GM13977 (cell line): ENCODE measurements at regions not wholly inside any gene's neighbourhood (a gene's known extent, or its start where the extent isn't known, plus 50 kb on each side); places are given as distances from the start of the nearest gene placed in this dataset.

Experiments used
- DNase-seq: peaks from one replicate; pipeline ENCODE4 v3.0.0; 2012; ENCODE audit warnings: low spot score
- in situ Hi-C: fragments of 300-500 bp; cut with MboI; formaldehyde crosslinking; loops from one replicate; pipeline ENCODE4 v1.12.0; 2022; ENCODE audit warnings: low sequenced_read_pairs, low pct_unique_long_range_greater_than_20kb, mixed read lengths, inconsistent platforms; ENCODE audit not compliant: unreplicated experiment
- TF ChIP-seq, protein P1 (sequence below): IDR thresholded peaks from 2 replicates; pipeline ENCODE4 v1.5.1; 2012; ENCODE audit warnings: mild to moderate bottlenecking, control low read depth; ENCODE audit not compliant: insufficient read depth; ENCODE audit errors: extremely low read depth, missing control alignments

DNA sequence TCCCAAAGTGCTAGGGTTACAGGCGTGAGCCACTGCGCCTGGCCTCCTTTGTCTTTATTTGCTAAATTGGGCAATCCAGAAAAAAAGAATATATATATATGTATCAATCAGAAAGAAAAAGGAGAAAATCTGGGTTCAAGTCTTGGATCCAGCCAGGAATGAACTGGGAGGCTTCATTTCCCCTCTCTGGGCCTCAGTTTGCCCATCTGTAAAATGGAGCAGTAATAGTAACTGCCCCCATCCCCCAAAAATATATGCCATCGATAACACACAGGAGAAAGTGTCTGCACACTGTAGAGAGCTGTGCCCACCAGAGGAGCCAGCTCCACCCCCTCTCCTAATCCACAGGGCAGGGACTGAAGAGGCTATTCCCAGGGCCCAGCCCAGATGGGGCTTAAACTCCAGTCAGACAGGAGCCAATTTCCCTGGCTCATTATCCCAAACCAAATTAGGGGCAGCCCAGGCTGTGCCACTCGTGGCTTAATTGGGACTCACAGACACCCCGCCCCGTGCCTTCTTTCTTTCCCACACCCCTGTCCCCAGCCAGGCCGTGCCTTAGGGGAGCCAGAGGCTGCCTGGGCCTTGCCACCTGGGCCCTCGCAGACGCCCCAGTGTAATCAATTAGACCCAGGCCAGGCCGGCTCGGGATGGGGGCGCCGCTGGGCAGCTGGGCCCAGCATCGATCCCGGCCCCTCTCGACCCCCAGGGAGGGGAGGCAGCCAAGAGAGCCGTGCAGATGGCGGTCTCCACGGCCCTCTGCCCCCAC is 171.5 kb downstream of the MN1 start:
- TF ChIP-seq, protein P1, sequence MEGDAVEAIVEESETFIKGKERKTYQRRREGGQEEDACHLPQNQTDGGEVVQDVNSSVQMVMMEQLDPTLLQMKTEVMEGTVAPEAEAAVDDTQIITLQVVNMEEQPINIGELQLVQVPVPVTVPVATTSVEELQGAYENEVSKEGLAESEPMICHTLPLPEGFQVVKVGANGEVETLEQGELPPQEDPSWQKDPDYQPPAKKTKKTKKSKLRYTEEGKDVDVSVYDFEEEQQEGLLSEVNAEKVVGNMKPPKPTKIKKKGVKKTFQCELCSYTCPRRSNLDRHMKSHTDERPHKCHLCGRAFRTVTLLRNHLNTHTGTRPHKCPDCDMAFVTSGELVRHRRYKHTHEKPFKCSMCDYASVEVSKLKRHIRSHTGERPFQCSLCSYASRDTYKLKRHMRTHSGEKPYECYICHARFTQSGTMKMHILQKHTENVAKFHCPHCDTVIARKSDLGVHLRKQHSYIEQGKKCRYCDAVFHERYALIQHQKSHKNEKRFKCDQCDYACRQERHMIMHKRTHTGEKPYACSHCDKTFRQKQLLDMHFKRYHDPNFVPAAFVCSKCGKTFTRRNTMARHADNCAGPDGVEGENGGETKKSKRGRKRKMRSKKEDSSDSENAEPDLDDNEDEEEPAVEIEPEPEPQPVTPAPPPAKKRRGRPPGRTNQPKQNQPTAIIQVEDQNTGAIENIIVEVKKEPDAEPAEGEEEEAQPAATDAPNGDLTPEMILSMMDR = no peak
- no peak for DNase-seq
- in situ Hi-C loops = no loop called here

DNA sequence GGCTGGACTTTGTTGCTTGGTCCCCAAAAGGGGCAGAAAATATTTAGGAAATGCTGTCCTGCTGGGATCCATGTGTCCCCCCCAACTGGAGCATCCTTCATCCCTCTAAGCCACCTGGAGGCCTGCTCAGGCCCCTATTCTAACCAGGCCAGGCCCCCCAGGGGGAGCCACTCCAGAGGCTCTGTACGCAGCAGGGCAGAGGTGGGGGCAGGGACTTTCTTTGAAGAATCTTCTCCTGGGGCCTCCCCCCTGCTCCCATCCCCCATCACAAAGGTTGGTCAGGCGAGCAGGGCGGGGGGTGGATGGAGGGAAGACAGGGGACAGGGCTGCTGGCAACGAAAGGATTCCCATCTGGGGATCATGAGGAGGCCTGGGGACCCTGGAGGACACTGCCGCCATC is 170.8 kb downstream of the MN1 start:
- DNase-seq = no peak
- in situ Hi-C loops = no loop called here
- TF ChIP-seq, protein P1 = no peak

DNA sequence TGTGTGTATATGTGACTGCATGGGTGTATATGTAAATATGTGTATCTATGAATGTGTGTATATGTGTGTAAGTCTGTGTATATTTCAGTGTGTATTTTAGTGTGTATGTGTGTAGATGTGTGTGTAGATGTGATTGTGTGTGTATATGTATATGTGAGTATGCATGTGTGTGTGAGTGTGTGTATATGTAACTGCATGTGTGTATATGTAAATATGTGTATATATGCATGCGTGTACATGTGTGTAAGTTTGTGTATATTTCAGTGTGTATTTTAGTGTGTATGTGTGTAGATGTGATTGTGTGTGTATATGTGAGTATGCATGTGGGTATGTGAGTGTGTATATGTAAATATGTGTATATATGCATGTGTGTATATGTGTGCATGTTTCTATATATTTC is 169.9 kb downstream of the MN1 start:
- TF ChIP-seq, protein P1 = no peak
- DNase-seq = no peak
- in situ Hi-C loops = no loop called here

DNA sequence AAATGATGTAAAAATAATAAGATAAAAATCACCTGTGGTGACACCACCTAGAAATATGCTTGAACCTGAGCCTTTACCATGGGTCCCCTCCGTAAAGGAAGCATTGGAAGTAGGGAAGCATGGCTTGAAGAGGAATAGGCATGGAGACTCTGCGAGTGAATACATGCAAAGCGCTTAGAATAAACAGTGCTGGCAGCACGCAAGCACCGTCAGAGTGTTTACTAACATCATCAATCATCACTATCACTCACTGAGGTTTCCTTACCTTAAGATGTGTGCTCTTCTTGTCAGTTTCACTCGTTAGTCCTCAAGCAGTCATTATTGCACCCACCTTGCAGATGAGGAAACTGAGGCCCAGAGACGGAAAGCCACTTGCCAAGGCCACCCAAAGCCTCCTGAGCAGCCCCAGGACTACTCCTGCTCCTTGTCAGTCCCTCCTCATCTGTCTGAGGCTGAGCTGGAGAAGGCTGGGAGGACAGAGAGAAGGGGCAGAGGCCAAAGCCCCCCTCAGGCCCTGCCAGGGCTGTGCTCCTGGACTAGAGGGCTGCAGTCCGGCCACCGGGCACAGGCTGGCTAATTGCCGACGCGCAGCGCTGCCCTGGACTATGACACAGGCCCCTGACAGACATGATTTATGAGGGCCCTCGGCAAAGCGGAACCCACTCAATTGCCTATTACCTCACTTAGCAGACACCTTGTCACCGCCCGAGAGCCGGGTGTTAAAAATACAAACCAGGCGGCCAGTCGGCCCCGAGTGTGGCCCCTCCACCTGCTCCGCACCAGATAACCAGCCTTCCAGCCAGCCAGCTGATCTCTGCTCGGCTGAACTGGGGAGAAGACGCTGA is 168.9 kb downstream of the MN1 start:
- TF ChIP-seq, protein P1 = no peak
- in situ Hi-C loops = no loop called here
- DNase-seq = no peak

DNA sequence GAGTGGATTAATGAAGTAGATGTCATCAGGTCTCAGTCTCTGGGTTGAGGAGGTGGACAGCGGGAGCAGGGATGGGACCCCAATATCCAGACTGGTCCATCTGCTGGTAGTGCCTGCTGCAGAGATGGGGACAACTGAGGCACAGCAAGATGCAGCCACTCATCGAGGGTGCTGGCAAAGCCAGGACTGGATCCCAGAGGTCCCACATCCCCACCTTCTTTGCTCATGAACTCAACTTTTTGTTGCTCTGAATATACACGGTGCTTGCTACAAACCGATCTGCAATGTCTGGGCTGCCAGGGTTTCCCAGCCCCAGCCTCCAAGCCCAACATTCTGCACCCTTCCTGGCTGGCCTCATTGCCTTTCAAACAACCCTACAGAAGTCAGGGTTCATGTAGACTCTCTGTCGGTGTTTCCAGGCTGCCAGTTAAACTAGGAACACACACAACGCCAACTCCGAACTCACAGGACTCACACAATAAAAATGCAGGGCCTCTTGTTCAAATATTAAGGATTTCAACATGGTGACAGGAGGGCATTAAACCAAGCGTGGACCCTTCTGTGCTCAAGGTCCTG is 168.2 kb downstream of the MN1 start:
- TF ChIP-seq, protein P1 = no peak
- DNase-seq = no peak
- in situ Hi-C loops = no loop called here

- DNase-seq = no peak
- TF ChIP-seq, protein P1 = no peak
- in situ Hi-C loops = no loop called here
Observed at GRCh38 chr22:27634043-27634740, 167.4 kb downstream of the MN1 start.
